ENCODE measurements at regions not wholly inside any gene's neighbourhood (a gene's known extent, or its start where the extent isn't known, plus 50 kb on each side); places are given as distances from the start of the nearest gene placed in this dataset.

- TF ChIP-seq, protein P1, sequence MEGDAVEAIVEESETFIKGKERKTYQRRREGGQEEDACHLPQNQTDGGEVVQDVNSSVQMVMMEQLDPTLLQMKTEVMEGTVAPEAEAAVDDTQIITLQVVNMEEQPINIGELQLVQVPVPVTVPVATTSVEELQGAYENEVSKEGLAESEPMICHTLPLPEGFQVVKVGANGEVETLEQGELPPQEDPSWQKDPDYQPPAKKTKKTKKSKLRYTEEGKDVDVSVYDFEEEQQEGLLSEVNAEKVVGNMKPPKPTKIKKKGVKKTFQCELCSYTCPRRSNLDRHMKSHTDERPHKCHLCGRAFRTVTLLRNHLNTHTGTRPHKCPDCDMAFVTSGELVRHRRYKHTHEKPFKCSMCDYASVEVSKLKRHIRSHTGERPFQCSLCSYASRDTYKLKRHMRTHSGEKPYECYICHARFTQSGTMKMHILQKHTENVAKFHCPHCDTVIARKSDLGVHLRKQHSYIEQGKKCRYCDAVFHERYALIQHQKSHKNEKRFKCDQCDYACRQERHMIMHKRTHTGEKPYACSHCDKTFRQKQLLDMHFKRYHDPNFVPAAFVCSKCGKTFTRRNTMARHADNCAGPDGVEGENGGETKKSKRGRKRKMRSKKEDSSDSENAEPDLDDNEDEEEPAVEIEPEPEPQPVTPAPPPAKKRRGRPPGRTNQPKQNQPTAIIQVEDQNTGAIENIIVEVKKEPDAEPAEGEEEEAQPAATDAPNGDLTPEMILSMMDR (IDR thresholded peaks at IDR 0.05; ENCODE audit: insufficient read depth, low read depth, low read length) = no peak
- no peak for TF ChIP-seq EZH2 (IDR thresholded peaks at IDR 0.05; ENCODE audit: insufficient read depth, low read length)
Measured at GRCh38 chr12:77548797-77549196, 281.9 kb upstream of the NAV3 start.

All from astrocyte (in vitro differentiated cells and primary cell).